ENCODE measurements at regions not wholly inside any gene's neighbourhood (a gene's known extent, or its start where the extent isn't known, plus 50 kb on each side); places are given as distances from the start of the nearest gene placed in this dataset.

DNA sequence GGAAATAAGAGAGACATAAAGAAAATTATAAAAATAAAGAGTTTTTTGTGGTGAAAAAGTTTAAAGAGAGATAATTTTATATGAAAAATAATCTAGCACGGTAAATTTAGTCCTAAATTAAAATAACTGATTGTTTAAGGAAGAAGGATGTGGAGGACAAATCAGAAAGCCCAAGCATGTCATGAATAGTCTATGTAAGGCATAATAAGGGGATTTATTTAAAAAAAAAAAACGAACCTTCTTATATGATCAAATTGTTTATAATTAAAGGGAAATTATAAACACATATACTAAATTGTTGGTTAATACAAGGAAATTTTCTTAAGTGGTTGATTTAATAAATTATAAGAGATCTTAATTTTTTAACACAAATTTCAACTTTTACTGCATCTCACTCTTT, 551.8 kb upstream of the TYRP1 start:
- no peak for DNase-seq (ENCODE audit: low spot score)

DNA sequence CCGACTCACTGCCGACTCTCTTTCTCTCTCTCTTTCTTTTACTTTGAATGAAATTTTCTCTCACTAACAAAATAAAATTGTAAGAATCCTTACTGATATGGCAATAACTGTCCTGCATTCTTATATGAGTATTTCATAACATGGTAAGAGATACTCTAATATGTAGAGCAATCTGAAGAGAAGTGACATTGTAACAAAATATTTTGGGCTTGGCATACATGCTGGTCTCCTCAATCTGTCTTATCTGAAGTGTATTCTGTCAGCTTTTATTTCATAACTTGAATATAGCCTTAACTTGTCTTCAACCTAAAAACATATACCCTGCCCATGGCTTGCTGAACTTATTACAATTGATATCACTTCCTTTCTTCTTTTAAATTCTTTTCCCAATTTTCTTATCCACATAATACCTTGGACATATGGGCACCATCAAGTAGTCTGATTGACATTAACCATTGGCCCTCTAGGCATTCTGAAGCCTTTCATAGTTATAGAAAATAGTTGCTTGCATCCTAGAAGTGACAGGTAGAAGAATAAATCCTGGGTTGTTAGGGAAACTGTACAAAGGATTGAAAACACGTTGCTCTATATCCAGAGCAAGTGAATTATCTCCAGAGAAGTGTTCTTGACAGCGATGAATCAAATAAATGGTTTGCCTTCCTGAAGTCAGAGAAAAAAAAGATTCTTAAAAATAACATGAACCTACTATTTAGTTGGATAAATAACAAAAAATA, 537.6 kb upstream of the TYRP1 start:
- no peak for DNase-seq (ENCODE audit: low spot score)

DNA sequence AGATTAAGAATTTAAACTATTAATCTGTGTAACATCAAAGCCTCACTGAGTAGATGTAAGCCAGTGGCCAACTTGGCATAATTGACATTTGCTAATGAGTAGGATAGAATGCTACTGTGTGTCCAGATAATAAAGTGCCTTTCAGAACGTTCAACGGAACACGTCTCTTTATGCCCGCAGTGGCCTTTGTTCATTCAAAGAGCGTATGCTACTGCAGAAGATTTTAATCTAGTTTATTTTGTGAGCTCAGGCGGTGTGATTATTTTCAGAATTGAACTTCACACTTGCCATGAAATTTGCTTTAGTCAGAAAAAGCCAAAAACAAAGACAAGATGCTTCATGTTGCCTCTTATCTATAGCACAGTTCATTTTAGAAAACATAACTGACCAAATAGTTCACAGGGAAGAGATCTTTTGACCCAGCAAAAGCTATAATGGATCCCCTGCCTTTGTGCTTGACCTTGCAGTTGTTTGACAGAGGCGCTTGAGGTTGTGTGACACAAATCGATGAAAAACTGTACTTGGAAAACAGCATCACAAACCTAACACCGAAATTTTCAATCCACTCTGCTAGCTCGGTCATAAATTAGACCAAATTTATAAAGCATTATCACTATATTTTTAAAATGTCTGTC, 530.9 kb upstream of the TYRP1 start:
- no peak for DNase-seq (ENCODE audit: low spot score)

DNA sequence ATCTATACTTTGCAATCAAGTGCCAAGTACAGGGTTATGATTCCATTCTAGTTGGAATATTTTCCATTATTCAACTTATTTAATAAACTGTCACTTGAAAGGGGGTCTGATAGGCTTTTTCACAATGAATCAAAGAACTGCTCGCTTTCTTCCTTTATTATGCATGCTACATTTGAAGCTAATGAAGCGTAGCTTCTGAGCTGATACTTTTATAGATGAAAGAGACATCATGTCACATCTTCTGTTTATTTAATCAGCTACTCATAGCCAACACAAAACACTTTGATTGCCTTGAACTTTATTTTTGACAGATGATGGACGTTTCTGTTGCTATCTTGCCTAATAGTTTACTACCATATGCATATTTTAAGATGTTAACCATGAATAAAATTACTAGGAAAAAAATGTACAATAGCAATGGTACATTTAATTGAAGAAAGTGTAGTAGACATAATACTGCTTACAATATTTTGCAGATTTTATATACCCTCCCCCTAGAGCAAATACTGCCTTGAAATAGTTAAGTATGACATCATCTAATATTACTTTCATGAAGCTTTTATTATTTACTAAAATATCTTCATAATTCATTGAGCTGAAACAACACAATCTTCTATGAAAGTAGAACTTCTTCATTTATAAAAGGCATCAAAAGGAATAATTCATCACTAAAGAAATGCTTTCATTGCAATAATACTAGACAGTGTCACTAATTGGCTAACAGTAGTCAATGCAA, 529.3 kb upstream of the TYRP1 start:
- no peak for DNase-seq (ENCODE audit: low spot score)

DNA sequence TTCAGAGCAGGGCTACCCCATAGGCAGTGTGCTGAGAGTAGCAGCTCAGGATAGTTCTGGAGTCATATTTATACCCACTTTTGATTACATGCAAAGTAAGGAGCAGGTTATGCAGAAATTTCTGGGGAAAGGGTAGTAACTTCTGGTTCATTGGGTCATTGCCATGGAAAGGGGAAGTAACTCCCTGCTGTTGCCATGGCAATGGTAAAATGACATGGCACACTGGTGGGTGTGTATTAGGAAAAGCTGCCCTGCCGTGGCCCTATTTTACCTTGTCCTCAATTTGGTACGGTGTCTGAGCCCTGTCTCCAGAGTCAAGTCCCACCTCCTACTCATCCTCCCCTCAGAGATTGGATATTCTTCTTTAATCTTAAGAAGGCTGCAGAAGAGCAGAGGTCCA, 526.7 kb upstream of the TYRP1 start:
- DNase-seq (ENCODE audit: low spot score), result no peak

DNA sequence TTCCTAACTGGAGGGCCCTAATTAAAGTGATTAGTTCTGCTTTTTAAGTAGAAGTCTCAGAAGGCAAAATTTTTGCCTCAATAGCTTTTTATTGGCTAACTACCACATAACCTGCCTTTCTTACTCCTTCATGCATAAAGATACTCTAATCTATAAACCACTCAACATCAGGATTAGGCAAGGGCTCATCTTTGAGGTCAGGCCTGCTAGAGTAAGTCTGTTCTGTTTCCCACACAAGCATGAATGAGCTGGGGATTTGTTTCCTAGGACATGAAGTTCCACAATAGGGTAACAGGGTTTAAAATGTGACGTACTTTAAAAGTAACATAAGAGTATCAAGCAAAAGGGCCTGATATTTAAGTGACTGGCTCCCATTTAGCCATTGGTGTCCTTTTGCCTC, 522.7 kb upstream of the TYRP1 start:
- no peak for DNase-seq (ENCODE audit: low spot score)

DNA sequence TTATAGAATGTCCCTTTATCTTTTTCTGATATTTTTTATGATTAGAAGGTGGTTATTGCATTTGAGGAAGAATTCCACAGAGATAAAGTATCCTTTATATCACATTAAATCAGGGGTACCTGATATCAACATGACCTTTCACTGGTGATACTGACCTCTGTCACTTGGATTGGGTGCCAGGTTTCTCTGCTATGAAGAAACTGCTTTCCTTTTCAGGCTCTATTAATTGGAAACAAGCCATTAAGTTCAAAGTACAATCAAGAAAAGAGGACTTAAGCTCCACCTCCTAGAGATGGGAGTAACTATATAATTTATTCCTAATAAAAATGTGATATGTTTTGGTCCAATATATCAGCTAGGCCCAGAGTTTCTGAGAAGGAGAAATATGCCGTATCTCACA, 514.6 kb upstream of the TYRP1 start:
- DNase-seq (ENCODE audit: low spot score), result no peak

DNA sequence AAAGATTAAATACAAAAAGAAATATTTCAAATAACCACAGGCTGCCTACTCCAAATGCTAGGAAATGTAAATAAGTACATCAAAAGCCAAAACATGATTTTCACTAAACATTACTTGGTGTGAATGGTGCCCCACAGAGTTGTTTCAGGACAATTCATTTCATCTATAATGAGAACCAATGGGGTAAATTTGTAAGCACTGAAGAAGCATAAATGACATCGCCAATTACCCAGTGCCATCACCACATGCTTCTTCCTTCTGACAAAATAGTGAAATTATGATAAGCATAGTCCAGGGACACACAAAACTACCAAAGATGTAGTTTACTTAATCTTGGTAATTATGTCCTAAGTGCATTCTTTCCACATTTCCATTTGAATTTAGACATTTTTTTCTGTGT, 510.4 kb upstream of the TYRP1 start:
- DNase-seq (ENCODE audit: low spot score), result no peak

DNA sequence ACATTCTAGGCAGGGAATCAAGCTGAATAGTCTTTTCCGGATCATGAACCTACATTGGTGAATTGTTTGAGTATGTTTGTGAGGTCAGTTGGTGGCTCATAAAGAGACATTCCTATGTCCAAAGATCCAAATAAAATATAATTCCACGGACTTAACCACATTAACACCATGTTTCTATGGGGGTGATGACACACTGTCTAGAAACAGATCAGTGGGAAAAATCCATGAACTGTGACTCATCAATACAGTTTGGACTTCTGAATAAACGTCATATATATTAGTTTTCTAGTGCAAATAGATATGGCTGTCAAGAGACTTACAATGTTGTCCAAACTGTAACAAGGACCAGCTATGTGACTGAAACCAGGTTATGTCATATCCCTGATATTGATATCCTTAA, 509.9 kb upstream of the TYRP1 start:
- DNase-seq (ENCODE audit: low spot score), result no peak

DNA sequence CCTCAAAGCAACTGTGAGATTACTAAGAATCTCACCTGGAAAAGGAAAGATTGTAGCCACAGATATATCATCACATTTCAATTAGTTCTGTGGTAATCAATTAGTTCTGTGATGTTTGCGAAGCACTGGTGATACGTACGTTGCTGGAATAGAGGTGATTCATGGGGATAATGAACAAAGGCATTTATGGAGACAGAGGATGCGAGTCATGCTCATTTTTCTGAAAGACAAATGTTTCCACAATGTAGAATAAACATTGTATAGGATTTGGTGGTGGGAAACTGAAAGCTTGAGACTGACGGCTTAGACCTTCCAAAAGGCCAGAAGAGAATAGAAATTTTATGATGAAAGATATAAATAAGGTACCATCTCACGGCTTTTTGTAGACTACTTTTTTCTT, 507.3 kb upstream of the TYRP1 start:
- no peak for DNase-seq (ENCODE audit: low spot score)

DNA sequence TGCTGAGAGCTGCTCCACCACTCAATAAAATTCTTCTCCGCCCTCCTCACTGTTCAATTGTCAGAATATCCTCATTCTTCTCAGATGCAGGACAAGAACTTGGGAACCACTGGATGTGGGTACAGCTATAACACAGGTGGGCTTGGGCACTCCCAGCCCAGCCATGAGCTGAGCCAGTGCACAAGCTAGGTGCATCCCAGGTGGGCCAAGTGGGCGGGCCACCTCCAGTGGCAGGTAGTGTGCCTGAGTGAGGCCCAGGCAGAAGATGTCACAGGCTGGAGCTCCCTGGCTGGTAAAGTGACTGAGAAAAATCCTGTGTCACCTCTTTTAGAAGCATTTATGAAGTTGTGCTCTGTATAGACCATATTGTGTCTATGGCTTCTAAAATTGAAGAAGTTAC, 501.6 kb upstream of the TYRP1 start:
- DNase-seq (ENCODE audit: low spot score), result no peak

DNA sequence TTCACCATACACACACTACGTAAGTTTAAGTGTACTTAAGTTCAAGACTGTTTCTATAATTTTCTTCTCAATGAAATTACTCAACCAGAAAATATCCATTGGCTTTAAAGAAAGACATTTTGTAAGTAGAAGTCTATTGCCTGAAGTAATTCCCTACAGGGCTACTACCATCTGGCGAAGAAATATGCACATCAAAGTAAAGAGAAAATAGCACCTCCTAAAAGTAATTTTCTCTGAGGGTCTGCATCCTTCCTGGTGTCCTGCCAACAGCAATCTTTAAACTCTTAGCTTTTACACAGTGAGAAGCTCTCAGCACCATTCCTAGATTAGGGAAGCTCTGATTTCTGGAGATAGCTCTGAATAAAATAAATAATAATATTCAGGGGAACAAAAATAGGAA, 498.5 kb upstream of the TYRP1 start:
- DNase-seq (ENCODE audit: low spot score), result no peak

DNA sequence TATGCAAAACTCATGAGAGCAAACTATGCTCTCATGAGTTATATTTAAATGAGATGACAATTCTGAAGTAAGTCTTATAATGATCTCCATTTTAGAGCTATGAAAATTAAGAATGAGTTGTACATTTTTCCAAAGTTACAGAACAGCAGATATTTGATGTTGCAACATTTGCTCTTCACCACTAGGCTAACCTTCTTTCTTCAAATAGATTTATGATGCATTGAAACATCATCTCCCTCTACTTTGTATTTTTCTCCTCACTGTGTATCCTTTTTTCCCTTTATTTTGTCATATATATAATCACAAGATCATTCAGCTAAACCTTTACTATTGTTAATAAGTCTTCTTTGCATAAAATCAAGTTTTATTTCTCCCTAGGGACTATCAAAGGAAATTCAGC, 497.7 kb upstream of the TYRP1 start:
- no peak for DNase-seq (ENCODE audit: low spot score)

DNA sequence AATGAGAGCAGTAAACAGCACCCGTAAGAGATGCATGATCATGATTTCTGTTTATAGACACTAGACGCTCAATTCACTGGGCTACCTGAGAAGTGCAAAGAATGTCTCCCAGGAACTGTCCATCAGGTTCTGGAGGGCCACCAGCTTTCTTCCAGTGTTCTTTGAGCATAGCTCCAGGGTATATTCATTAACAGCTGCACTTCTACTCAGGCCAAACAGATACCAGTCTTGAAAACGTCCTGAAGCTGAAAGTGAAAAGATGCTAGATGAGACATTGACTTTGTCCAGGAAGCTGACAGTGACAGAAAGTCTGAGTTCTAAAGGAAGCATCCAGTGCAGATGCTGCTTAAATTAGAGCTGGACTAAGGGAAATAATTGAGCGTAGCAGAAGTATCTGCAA, 488.7 kb upstream of the TYRP1 start:
- no peak for DNase-seq (ENCODE audit: low spot score)

DNA sequence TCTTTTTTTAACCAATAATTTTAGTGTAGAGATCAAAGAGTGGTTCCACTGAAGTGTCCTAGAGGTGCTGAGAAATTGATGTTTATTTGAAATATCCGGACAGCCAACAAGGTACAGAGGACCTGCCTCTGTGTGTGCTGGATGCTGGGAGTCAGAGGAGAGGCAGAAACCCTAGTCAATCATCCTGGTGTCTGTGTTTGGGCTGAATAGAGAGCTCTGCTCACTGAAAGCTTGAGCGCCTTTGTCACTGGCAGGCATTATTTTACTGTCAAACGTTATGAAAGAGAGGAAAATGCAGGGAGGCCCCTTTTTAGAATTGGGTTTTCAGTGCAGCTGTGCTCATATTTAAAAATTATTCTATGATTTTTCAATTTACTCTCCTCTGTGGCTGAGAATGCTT, 480.3 kb upstream of the TYRP1 start:
- DNase-seq (ENCODE audit: low spot score), result no peak

DNA sequence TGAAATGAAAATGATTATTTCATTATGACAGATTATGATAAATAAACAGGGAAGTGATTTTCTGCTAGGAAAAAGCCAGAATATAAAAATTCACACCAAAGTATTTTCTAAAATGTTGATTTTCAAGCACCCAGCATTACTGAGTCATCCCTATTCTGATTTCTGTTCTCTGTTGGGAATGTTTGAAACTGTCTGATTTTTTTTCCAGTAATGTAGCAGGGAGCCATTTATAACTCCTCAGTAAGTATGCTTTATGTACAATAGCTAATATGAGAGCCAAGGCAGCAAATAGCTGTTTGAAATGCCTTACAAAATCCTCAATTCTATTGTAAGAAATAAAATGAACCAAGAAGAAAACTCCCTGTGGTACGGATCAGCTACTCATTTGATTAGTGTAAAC, 471.7 kb upstream of the TYRP1 start:
- no peak for DNase-seq (ENCODE audit: low spot score)

DNA sequence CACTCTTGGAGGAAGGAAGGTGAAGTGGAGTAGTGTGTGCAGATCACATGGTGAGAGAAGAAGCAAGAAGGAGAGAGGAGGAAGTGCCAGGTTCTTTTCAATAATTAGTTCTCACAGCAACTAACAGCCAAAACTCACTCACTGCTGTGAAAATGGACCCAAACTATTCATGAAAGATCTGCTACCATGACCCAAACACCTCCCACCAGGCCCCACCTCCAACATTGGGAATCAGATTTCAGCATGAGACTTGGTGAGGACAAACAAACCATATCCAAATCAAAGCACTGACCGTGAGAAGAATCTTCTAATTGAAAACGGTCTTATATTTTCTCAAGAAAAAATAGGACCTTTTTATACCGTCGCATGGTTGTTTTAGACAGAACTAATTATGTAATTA, 468.7 kb upstream of the TYRP1 start:
- no peak for DNase-seq (ENCODE audit: low spot score)

DNA sequence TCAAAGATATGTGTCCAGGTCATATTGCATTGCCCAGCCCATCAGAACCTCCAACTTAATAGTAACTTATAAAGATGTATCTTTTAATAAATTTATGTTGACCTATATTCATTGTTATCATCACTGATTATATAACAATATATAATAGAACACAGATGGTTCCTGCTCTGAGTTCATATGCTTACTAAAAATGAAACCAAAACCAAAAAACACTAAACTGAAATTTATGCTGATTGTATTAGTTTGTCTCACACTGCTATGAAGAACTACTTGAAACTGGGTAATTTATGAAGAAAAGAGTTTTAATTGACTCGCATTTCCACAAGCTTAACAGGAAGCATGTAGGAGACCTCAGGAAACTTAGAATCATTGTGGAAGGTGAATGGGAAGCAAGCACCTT, 462.5 kb upstream of the TYRP1 start:
- no peak for DNase-seq (ENCODE audit: low spot score)

DNA sequence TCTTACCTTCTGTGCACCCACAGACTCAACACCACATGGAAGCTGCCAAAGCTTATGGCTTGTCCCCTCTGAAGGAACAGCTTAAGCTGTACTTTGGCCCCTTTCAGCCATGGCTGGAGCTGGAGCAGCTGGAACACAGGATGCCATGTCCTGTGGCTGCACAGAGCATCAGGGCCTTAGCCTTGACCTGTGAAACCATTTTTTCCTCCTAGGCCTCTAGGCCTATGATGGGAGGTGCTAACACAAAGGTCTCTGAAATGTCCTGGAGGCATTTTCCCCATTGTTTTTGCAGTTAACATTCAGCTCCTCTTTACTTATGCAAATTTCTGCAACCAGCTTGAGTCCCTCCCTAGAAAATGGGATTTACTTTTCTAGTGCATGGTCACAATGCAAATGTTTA, 461.4 kb upstream of the TYRP1 start:
- no peak for DNase-seq (ENCODE audit: low spot score)

DNA sequence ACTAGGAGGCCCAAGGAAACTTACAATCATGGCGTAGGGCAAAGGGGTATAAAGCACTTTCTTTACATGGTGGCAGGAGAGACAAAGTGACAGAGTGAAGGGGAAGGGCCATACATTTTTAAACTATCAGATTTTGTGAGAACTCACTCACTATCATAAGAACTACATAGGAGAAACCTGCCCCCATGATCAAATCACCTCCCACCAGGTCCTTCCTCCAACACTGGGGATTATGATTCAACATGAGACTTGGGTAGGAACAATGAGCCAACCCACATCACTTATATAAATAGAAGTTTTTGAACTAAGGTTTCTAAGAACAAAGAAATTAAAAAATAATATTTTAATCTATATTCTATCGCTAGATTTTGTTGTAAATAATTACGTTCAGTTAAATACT, 460.3 kb upstream of the TYRP1 start:
- no peak for DNase-seq (ENCODE audit: low spot score)

DNA sequence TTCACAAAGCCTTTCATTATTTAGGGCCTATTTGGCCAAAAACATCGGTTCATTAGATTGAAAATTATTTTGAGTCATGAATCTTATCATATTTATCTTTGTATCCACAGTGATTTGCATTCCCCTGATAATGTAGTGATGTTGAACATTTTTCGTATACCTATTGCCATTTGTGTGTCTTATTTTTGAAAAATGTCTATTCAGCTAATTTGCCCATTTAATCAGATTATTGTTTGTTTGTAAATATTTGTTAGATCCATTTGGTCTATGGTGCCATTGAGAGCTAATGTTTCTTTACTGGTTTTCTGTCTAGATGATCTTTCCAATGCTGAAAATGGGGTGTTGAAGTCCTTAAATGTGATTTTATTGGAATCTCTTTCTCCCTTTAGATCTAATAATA, 439.2 kb upstream of the TYRP1 start:
- no peak for DNase-seq (ENCODE audit: low spot score)

DNA sequence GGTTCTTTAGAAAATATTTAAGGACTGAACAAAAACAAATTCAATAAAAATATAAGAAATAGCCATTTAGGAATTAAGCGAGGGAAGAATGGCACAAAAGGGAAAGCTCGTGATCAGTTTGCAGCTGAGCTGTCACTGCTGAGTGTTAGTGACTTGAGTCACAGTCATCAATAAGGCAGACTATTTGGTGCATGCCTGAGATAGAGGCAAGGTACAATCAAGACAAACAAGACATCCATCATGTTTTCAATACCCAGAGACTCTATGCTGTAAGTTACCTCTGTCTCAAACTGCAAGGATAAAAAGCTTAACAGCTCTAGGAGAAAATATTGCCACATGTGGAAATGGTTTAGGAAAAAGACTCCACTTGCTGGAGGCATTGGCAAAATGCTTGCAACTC, 426.4 kb upstream of the TYRP1 start:
- no peak for DNase-seq (ENCODE audit: low spot score)

DNA sequence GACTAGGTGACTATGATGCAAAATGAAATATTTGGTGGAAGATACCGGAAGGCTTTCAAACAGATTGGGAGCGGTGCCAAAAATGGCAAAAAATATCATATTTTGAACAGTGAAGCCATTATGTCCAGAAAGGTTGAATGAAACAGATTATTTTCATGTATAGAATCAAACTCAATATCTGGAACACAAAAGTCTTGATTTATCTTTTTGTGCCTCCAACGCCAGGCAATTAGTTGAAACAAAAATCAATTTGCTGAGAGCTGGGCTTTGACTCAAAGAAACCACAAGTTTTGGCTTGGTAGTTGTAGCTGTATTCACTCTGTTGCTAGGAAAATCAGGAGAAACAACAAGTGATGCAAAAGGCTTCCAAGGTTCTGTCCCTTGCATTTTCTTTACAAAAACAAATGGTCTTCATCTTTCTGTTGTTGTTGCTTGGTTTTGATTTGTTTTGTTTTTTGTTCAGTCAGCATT, 421.7 kb upstream of the TYRP1 start:
- DNase-seq (ENCODE audit: low spot score), result no peak

Data from HuH-7 (cell line).